22Rv1 (cell line): ENCODE measurements at regions not wholly inside any gene's neighbourhood (a gene's known extent, or its start where the extent isn't known, plus 50 kb on each side); places are given as distances from the start of the nearest gene placed in this dataset.

Experiments
- ZFX ChIP-seq: fragments of 450-650 bp; IDR thresholded peaks from 2 replicates; pipeline ENCODE4 v1.6.1; 2017; ENCODE audit warnings: antibody characterized with exemption, borderline replicate concordance
- TF ChIP-seq, protein P1 (sequence below): fragments of 450-650 bp; IDR thresholded peaks from 2 replicates; pipeline ENCODE4 v1.5.1; 2017; ENCODE audit warnings: mild to moderate bottlenecking

DNA sequence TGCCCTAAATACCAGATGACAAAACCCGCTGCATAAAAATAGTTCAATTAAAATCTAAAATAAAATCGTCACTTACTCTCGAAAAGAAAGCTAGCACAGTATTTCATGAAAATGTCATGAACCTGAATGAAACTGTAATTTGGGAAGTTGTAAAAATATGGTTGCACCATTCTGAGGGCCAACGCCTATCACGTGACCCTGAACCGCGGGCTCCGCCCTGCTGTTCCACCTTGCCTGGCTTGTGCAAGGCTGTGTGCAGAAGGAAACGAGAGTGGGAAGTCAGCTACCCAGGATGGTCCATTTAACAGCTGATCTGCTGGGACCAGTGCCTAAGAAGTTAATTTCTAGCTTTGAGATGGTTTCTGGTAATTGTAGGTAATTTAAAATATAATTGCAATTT is 91.7 kb upstream of the BMP4 start:
- TF ChIP-seq, protein P1, sequence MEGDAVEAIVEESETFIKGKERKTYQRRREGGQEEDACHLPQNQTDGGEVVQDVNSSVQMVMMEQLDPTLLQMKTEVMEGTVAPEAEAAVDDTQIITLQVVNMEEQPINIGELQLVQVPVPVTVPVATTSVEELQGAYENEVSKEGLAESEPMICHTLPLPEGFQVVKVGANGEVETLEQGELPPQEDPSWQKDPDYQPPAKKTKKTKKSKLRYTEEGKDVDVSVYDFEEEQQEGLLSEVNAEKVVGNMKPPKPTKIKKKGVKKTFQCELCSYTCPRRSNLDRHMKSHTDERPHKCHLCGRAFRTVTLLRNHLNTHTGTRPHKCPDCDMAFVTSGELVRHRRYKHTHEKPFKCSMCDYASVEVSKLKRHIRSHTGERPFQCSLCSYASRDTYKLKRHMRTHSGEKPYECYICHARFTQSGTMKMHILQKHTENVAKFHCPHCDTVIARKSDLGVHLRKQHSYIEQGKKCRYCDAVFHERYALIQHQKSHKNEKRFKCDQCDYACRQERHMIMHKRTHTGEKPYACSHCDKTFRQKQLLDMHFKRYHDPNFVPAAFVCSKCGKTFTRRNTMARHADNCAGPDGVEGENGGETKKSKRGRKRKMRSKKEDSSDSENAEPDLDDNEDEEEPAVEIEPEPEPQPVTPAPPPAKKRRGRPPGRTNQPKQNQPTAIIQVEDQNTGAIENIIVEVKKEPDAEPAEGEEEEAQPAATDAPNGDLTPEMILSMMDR = no peak
- TF ChIP-seq ZFX = no peak
